H1 (cell line): ENCODE measurements at regions not wholly inside any gene's neighbourhood (a gene's known extent, or its start where the extent isn't known, plus 50 kb on each side); places are given as distances from the start of the nearest gene placed in this dataset.

Experiments used
- CTCF ChIA-PET: fragments of 300-600 bp; sonication (Branson Sonifier 250); formaldehyde crosslinking; loops from one replicate; lab custom pipeline; 2021; ENCODE audit not compliant: partially characterized antibody; lab: Charles Lee
- POLR2A ChIA-PET: fragments of 300-600 bp; sonication (Branson Sonifier 250); formaldehyde crosslinking; loops from one replicate; lab custom pipeline; 2021; ENCODE audit warnings: inconsistent platforms; ENCODE audit not compliant: partially characterized antibody; lab: Charles Lee
- DNase-seq, 2 experiments: peaks; one replicate each; pipeline versions ENCODE4 v3.0.0 to v3.0.0-alpha.2; 2010 to 2022; ENCODE audit warnings: low spot score in 2 of 2, low read depth in 1 of 2, mixed read lengths in 1 of 2
- FAIRE-seq: peaks from 2 replicates; lab custom pipeline; 2011; peaks lifted over from hg19 to GRCh38; lab: Jason Lieb, UNC
- H2AFZ ChIP-seq: 2 replicates; pipeline ENCODE4 v1.8.1; 2012; ENCODE audit warnings: low read length, inconsistent platforms
- H2AK5ac ChIP-seq: 2 replicates; pipeline ENCODE4 v1.6.1; 2013; ENCODE audit warnings: low read depth, low read length
- H2BK120ac ChIP-seq: replicated peaks from 2 replicates; pipeline ENCODE3; 2013; ENCODE audit warnings: low read depth, low read length, inconsistent platforms
- H2BK12ac ChIP-seq: 2 replicates; pipeline ENCODE4 v1.6.1; 2013; ENCODE audit warnings: low read depth, low read length
- H2BK15ac ChIP-seq: 2 replicates; pipeline ENCODE4 v1.6.1; 2013; ENCODE audit warnings: low read length
- H2BK20ac ChIP-seq: 2 replicates; pipeline ENCODE4 v1.6.1; 2013; ENCODE audit warnings: low read length
- H2BK5ac ChIP-seq: 2 replicates; pipeline ENCODE4 v1.6.1; 2013; ENCODE audit warnings: low read depth, low read length
- H3K14ac ChIP-seq: 2 replicates; pipeline ENCODE4 v1.6.1; 2013; ENCODE audit warnings: inconsistent platforms; ENCODE audit not compliant: insufficient read length
- H3K18ac ChIP-seq: 2 replicates; pipeline ENCODE4 v1.6.1; 2013; ENCODE audit warnings: low read length; ENCODE audit errors: extremely low read depth
- H3K23ac ChIP-seq: 2 replicates; pipeline ENCODE4 v1.6.1; 2013; ENCODE audit warnings: inconsistent platforms; ENCODE audit not compliant: insufficient read length
- H3K23me2 ChIP-seq: 2 replicates; pipeline ENCODE4 v1.6.1; 2013; ENCODE audit warnings: low read depth, low read length
- H3K27ac ChIP-seq: 2 replicates; pipeline ENCODE4 v1.6.1; 2011; ENCODE audit warnings: low read depth, low read length, inconsistent platforms
- H3K27me3 ChIP-seq, 4 experiments: replicated peaks in 1 of 4; 1 replicate in 1 of 4; 2 replicates in 3 of 4; pipeline versions ENCODE4 v1.6.1 to v1.8.1; 2011 to 2013; ENCODE audit warnings: low read length in 3 of 4, mild to moderate bottlenecking in 3 of 4, inconsistent platforms in 2 of 4, mixed read lengths in 2 of 4, moderate library complexity in 1 of 4; ENCODE audit not compliant: control insufficient read depth in 3 of 4, insufficient read depth in 3 of 4; ENCODE audit errors: extremely low read depth in 1 of 4
- H3K36me3 ChIP-seq, 4 experiments: 2 replicates each; pipeline versions ENCODE4 v1.6.1 to v1.8.1; 2011 to 2013; ENCODE audit warnings: mild to moderate bottlenecking in 4 of 4, low read length in 3 of 4, moderate library complexity in 2 of 4, control low read depth in 1 of 4, inconsistent platforms in 1 of 4; ENCODE audit not compliant: insufficient read depth in 4 of 4, control insufficient read depth in 2 of 4
- H3K4ac ChIP-seq: replicated peaks from 2 replicates; pipeline ENCODE3; 2013; ENCODE audit warnings: low read length, low read depth, mixed read lengths, inconsistent platforms; ENCODE audit not compliant: insufficient read length
- H3K4me1 ChIP-seq, 4 experiments: replicated peaks in 1 of 4; 1 replicate in 1 of 4; 2 replicates in 3 of 4; pipeline versions ENCODE4 v1.6.1 to v1.8.1; 2011 to 2013; ENCODE audit warnings: low read length in 3 of 4, inconsistent platforms in 2 of 4, mixed read lengths in 1 of 4; ENCODE audit not compliant: insufficient read depth in 4 of 4, control insufficient read depth in 3 of 4
- H3K4me2 ChIP-seq, 2 experiments: 2 replicates each; pipeline versions ENCODE4 v1.6.1 to v1.8.1; 2011 to 2013; ENCODE audit warnings: low read depth in 2 of 2, low read length in 2 of 2, control low read depth in 1 of 2, inconsistent platforms in 1 of 2, mild to moderate bottlenecking in 1 of 2; ENCODE audit not compliant: insufficient read depth in 1 of 2
- H3K4me3 ChIP-seq, 4 experiments: fragments of 200-600, 300-600 bp in 1 of 4; sonication (generic), shearing (Covaris generic), sonication (Bioruptor Twin) in 1 of 4; 2 replicates each; pipeline versions ENCODE4 v1.5.1 to v1.8.1; 2011 to 2016; ENCODE audit warnings: low read length in 4 of 4, low read depth in 3 of 4, control low read depth in 2 of 4, inconsistent platforms in 2 of 4, mild to moderate bottlenecking in 2 of 4, mixed read lengths in 1 of 4, moderate library complexity in 1 of 4; ENCODE audit not compliant: insufficient read depth in 2 of 4; ENCODE audit errors: extremely low read depth in 1 of 4
- H3K56ac ChIP-seq: replicated peaks from 2 replicates; pipeline ENCODE3; 2013; ENCODE audit warnings: low read depth, mild to moderate bottlenecking, mixed read lengths, low read length, inconsistent platforms; ENCODE audit not compliant: insufficient read length
- H3K79me1 ChIP-seq: 2 replicates; pipeline ENCODE4 v1.6.1; 2013; ENCODE audit warnings: low read depth, low read length, control low read depth
- H3K79me2 ChIP-seq, 2 experiments: 2 replicates each; pipeline versions ENCODE4 v1.6.1 to v1.8.1; 2012 to 2013; ENCODE audit warnings: low read length in 2 of 2, mild to moderate bottlenecking in 2 of 2, inconsistent platforms in 1 of 2; ENCODE audit not compliant: insufficient read depth in 2 of 2, control insufficient read depth in 1 of 2
- H3K9ac ChIP-seq, 4 experiments: replicated peaks in 1 of 4; 1 replicate in 1 of 4; 2 replicates in 3 of 4; pipeline versions ENCODE4 v1.6.1 to v1.8.1; 2011 to 2013; ENCODE audit warnings: low read depth in 3 of 4, low read length in 3 of 4, control low read depth in 2 of 4, mild to moderate bottlenecking in 2 of 4, moderate library complexity in 2 of 4, inconsistent platforms in 1 of 4; ENCODE audit errors: extremely low read depth in 1 of 4
- H3K9me3 ChIP-seq, 2 experiments: 2 replicates each; pipeline versions ENCODE4 v1.6.1 to v1.8.1; 2012 to 2013; ENCODE audit warnings: mild to moderate bottlenecking in 2 of 2, moderate library complexity in 2 of 2, control low read depth in 1 of 2, inconsistent platforms in 1 of 2, low read depth in 1 of 2, low read length in 1 of 2, mixed read lengths in 1 of 2; ENCODE audit not compliant: insufficient read depth in 2 of 2
- H4K20me1 ChIP-seq, 2 experiments: replicated peaks in 1 of 2; 2 replicates each; pipeline versions ENCODE3 to v1.8.1; 2011 to 2013; ENCODE audit warnings: inconsistent platforms in 2 of 2, low read length in 2 of 2, mild to moderate bottlenecking in 1 of 2; ENCODE audit not compliant: insufficient read depth in 2 of 2, control insufficient read depth in 1 of 2
- H4K5ac ChIP-seq: 2 replicates; pipeline ENCODE4 v1.6.1; 2013; ENCODE audit warnings: low read length, low read depth, mixed read lengths, inconsistent platforms; ENCODE audit not compliant: insufficient read length
- H4K8ac ChIP-seq: 2 replicates; pipeline ENCODE4 v1.8.0; 2013; ENCODE audit warnings: mild to moderate bottlenecking, moderate library complexity, low read length, inconsistent platforms; ENCODE audit not compliant: insufficient read depth; ENCODE audit errors: extremely low read depth
- H4K91ac ChIP-seq: replicated peaks from 2 replicates; pipeline ENCODE3; 2013; ENCODE audit warnings: low read length, mixed read lengths, inconsistent platforms; ENCODE audit not compliant: insufficient read length
- CEBPB ChIP-seq: IDR thresholded peaks from 2 replicates; pipeline ENCODE4 v1.6.1; 2012; ENCODE audit warnings: low read depth, low read length
- CREB1 ChIP-seq: IDR thresholded peaks from 2 replicates; pipeline ENCODE4 v1.6.1; 2012; ENCODE audit warnings: inconsistent platforms
- GABPA ChIP-seq: IDR thresholded peaks from 2 replicates; pipeline ENCODE4 v1.6.1; 2011; ENCODE audit warnings: mild to moderate bottlenecking, low read length, moderate library complexity, borderline replicate concordance; ENCODE audit not compliant: insufficient read depth
- JUND ChIP-seq: IDR thresholded peaks from 2 replicates; pipeline ENCODE4 v1.6.1; 2011; ENCODE audit warnings: mild to moderate bottlenecking, improper control_type of control experiment, low read length
- KDM5A ChIP-seq: fragments of 200-600 bp; IDR thresholded peaks from 2 replicates; pipeline ENCODE4 v1.7.1; 2012; ENCODE audit warnings: mild to moderate bottlenecking, low read length, inconsistent platforms, mixed read lengths
- POLR2AphosphoS5 ChIP-seq: IDR thresholded peaks from 2 replicates; pipeline ENCODE4 v1.6.1; 2011; ENCODE audit warnings: low read depth, low read length
- RBBP5 ChIP-seq: IDR thresholded peaks from 2 replicates; pipeline ENCODE4 v1.7.1; 2012; ENCODE audit warnings: low read depth, mild to moderate bottlenecking, inconsistent platforms, low read length, moderate library complexity, borderline replicate concordance
- WGBS, 2 experiments: shearing (Covaris generic) in 1 of 2; methylation state at CpG; one replicate each; pipeline versions ENCODE4 v1.1.6 to v1.1.7; 2013 to 2015; ENCODE audit warnings: low lambda C conversion rate in 2 of 2, mixed read lengths in 2 of 2, inconsistent platforms in 1 of 2, low coverage in 1 of 2, missing lambda C conversion rate in 1 of 2; ENCODE audit not compliant: insufficient replicate concordance in 2 of 2, insufficient coverage in 1 of 2, insufficient read length in 1 of 2; ENCODE audit errors: extremely low coverage in 1 of 2, missing lambda C conversion rate in 1 of 2; 5-methylcytosine and 5-hydroxymethylcytosine counted together

- H2AK5ac ChIP-seq: no peak overlapping the region
- FAIRE-seq (no peak), DNase-seq (no peak)
- no peak overlapping the region for H3K9ac ChIP-seq
- H4K20me1 ChIP-seq: no peaks in the 10 kb centered on the region
- H3K9me3 ChIP-seq: no peaks in the 10 kb centered on the region
- H2BK15ac ChIP-seq: no peak overlapping the region
- ChIA-PET POLR2A (no interaction called here), CTCF (interaction anchor here (0.9 kb wide), 1 partner anchor 371 kb away, joined by 4 read pairs; no protein-coding TSS in a partner anchor)
- H3K36me3 ChIP-seq: no peaks in the 10 kb centered on the region
- no peak overlapping the region for H3K14ac ChIP-seq
- H2BK120ac ChIP-seq: no peak overlapping the region
- no peak overlapping the region for H3K23ac ChIP-seq
- H3K18ac ChIP-seq: no peak overlapping the region
- H3K79me2 ChIP-seq: no peaks in the 10 kb centered on the region
- 80% methylated on average over 2 of the region's 2 CpGs; no CpG with 5 or more reads in 1 of the 2 experiments for WGBS, 2 experiments
- no peak overlapping the region for H3K4me3 ChIP-seq
- H2AFZ ChIP-seq: no peak overlapping the region
- H3K4me1 ChIP-seq: no peaks in the 10 kb centered on the region; a peak in 1 of 7 replicates
- H3K56ac ChIP-seq: no peak overlapping the region
- H2BK5ac ChIP-seq: no peak overlapping the region
- no peaks in the 10 kb centered on the region for H3K23me2 ChIP-seq
- H3K27ac ChIP-seq: no peak overlapping the region
- H3K27me3 ChIP-seq: no peaks in the 10 kb centered on the region
- H4K8ac ChIP-seq: no peak overlapping the region
- no peak overlapping the region for H2BK12ac ChIP-seq
- TF ChIP-seq GABPA (no peak), CREB1 (no peak), CEBPB (no peak), POLR2AphosphoS5 (no peak), RBBP5 (no peak), JUND (no peak), KDM5A (no peak)
- H4K5ac ChIP-seq: no peak overlapping the region
- no peak overlapping the region for H4K91ac ChIP-seq
- no peak overlapping the region for H3K4me2 ChIP-seq
- H3K79me1 ChIP-seq: no peaks in the 10 kb centered on the region
- H3K4ac ChIP-seq: no peak overlapping the region
- H2BK20ac ChIP-seq: no peak overlapping the region
Measured at GRCh38 chr5:44001675-44002380, 387.4 kb downstream of the FGF10 start.
